Smooth muscle cell (in vitro differentiated cells): ENCODE measurements at regions not wholly inside any gene's neighbourhood (a gene's known extent, or its start where the extent isn't known, plus 50 kb on each side); places are given as distances from the start of the nearest gene placed in this dataset.
"Not testable (repeated sequence)": the region's sequence is repeated elsewhere in the genome, so short reads cannot be mapped to it uniquely, and the experiment has no call there.

Source experiments
- DNase-seq: peaks from one replicate; lab custom pipeline; 2025; ENCODE audit not compliant: unreplicated experiment; lab: John Stamatoyannopoulos, UW
- H2AFZ ChIP-seq: fragments of 200-600 bp; sonication (generic); 2 replicates; pipeline ENCODE4 v1.6.0; 2016; ENCODE audit warnings: antibody characterized with exemption, low read depth, mild to moderate bottlenecking
- H3F3A ChIP-seq: fragments of 200-600 bp; sonication (generic); 2 replicates; pipeline ENCODE4 v1.6.0; 2017; ENCODE audit warnings: antibody characterized with exemption, low read depth
- H3K27ac ChIP-seq: fragments of 200-600 bp; sonication (generic); 2 replicates; pipeline ENCODE4 v1.5.1; 2016; ENCODE audit warnings: low read depth, mild to moderate bottlenecking
- H3K27me3 ChIP-seq: fragments of 200-600 bp; sonication (generic); 2 replicates; pipeline ENCODE4 v1.6.1; 2016; ENCODE audit warnings: low read depth, mild to moderate bottlenecking
- H3K36me3 ChIP-seq: fragments of 200-600 bp; sonication (generic); 2 replicates; pipeline ENCODE4 v1.5.1; 2016; ENCODE audit warnings: low read depth
- H3K4me1 ChIP-seq: fragments of 200-600 bp; sonication (generic); 2 replicates; pipeline ENCODE4 v1.5.1; 2016; ENCODE audit warnings: low read depth
- H3K4me2 ChIP-seq: fragments of 200-600 bp; sonication (generic); 2 replicates; pipeline ENCODE4 v1.6.0; 2016; ENCODE audit warnings: mild to moderate bottlenecking
- H3K4me3 ChIP-seq: fragments of 200-600 bp; sonication (generic); 2 replicates; pipeline ENCODE4 v1.5.1; 2016; ENCODE audit warnings: mild to moderate bottlenecking
- H3K79me2 ChIP-seq: fragments of 200-600 bp; sonication (generic); 2 replicates; pipeline ENCODE4 v1.6.0; 2016; ENCODE audit warnings: low read depth, mild to moderate bottlenecking
- H3K9ac ChIP-seq: fragments of 200-600 bp; sonication (generic); 2 replicates; pipeline ENCODE4 v1.6.0; 2016; ENCODE audit warnings: low read depth
- H3K9me3 ChIP-seq: fragments of 200-600 bp; sonication (generic); replicated peaks from 2 replicates; pipeline ENCODE4 v1.5.1; 2016; ENCODE audit warnings: low read depth
- H4K20me1 ChIP-seq: fragments of 200-600 bp; sonication (generic); 2 replicates; pipeline ENCODE4 v1.6.0; 2016; ENCODE audit warnings: low read depth
- WGBS: methylation state at CpG from one replicate; pipeline ENCODE4 v1.1.7; 2016; ENCODE audit warnings: low lambda C conversion rate; 5-methylcytosine and 5-hydroxymethylcytosine counted together
- TF ChIP-seq, protein P1 (sequence below): fragments of 200-600 bp; sonication (generic); IDR thresholded peaks from 2 replicates; pipeline ENCODE4 v1.5.1; 2017; ENCODE audit warnings: borderline replicate concordance, mild to moderate bottlenecking, antibody characterized with exemption; ENCODE audit not compliant: insufficient read depth, poor library complexity, severe bottlenecking

DNA sequence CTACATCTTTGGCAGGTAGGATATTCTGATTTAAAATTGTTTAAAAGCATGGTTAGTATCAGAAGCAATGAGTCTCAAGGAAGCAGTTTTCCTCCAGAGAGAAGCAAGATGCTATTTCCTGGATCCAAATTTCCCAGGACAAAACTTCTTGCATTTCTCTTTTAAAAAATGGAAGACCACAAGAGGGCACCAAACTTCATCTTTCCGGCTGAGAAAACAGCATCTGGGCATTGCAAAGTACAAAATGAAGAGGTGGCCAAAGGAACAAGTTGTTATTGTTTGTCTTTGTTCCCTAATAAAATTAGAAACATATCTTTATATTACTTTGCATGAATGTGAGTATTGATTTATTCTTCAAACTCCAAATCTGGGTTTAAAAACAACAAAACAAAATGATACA, 60.0 kb upstream of the LRCH1 start:
- WGBS = 11% methylated on average over 1 of the region's 1 CpG

DNA sequence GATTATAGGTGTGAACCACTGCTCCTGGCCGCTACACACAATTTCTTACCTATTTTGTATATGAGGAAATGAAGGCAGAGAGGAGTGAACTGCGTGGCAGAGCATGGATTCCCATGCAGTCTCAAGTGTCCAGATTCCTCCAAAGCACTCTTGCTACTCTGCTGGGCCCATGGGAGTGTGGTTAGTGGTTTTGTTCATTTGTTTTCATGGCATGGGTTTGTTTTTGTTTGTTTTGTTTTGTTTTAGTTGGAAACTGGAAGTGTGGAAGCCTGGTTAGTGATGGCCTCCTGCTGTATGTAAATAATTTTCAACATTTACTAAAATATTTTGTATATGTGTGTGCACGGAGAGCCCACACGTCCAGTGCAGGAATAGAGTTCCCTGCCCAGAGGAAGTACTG, 61.3 kb upstream of the LRCH1 start:
- no peak overlapping the region for H3K27ac ChIP-seq
- no peaks in the 10 kb centered on the region for H3K9me3 ChIP-seq
- no peaks in the 10 kb centered on the region for H3K36me3 ChIP-seq
- H2AFZ ChIP-seq = no peak overlapping the region
- DNase-seq = no peak
- H3K4me3 ChIP-seq = no peak overlapping the region
- 88% methylated on average over 4 of the region's 4 CpGs for WGBS
- TF ChIP-seq, protein P1, sequence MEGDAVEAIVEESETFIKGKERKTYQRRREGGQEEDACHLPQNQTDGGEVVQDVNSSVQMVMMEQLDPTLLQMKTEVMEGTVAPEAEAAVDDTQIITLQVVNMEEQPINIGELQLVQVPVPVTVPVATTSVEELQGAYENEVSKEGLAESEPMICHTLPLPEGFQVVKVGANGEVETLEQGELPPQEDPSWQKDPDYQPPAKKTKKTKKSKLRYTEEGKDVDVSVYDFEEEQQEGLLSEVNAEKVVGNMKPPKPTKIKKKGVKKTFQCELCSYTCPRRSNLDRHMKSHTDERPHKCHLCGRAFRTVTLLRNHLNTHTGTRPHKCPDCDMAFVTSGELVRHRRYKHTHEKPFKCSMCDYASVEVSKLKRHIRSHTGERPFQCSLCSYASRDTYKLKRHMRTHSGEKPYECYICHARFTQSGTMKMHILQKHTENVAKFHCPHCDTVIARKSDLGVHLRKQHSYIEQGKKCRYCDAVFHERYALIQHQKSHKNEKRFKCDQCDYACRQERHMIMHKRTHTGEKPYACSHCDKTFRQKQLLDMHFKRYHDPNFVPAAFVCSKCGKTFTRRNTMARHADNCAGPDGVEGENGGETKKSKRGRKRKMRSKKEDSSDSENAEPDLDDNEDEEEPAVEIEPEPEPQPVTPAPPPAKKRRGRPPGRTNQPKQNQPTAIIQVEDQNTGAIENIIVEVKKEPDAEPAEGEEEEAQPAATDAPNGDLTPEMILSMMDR = no peak
- no peak overlapping the region for H3K9ac ChIP-seq
- peaks cover 13% of the 10 kb centered on the region for H3K4me1 ChIP-seq
- H3K4me2 ChIP-seq = no peak overlapping the region
- H3K79me2 ChIP-seq = no peaks in the 10 kb centered on the region
- no peaks in the 10 kb centered on the region for H3K27me3 ChIP-seq
- H4K20me1 ChIP-seq = no peaks in the 10 kb centered on the region
- peaks cover 10% of the 10 kb centered on the region for H3F3A ChIP-seq

More for the DNA sequence above, 60.0 kb upstream of the LRCH1 start:
- TF ChIP-seq, protein P1 = peak; percentile 76
- H3K9me3 ChIP-seq = no peaks in the 10 kb centered on the region
- H3K79me2 ChIP-seq = no peaks in the 10 kb centered on the region
- peak overlapping the region; percentile 34 for H2AFZ ChIP-seq
- no peaks in the 10 kb centered on the region for H3K36me3 ChIP-seq
- no peaks in the 10 kb centered on the region for H4K20me1 ChIP-seq
- H3K4me2 ChIP-seq = no peak overlapping the region
- H3F3A ChIP-seq = peaks cover 10% of the 10 kb centered on the region
- no peaks in the 10 kb centered on the region for H3K27me3 ChIP-seq
- H3K27ac ChIP-seq = no peak overlapping the region
- no peak overlapping the region for H3K9ac ChIP-seq
- no peak overlapping the region for H3K4me3 ChIP-seq
- H3K4me1 ChIP-seq = peaks cover 13% of the 10 kb centered on the region
- DNase-seq = no peak

DNA sequence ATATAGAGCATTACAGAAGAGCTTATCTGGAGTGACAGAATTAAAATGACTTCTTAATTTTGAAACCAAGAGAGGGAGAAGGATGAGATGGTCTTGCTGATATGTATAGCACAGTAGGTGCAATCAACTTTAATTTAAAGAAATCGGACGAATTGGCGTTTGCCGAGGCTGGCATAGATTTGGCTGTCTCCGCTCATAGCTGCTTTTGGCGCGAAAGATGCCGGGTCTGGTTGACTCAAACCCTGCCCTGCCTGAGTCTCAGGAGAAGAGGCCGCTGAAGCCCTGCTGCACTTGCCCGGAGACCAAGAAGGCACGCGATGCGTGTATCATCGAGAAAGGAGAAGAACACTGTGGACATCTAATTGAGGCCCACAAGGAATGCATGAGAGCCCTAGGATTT, 62.3 kb upstream of the LRCH1 start:
- peaks cover 10% of the 10 kb centered on the region for H3F3A ChIP-seq
- H3K4me3 ChIP-seq, H3K79me2 ChIP-seq, H3K9ac ChIP-seq, H3K36me3 ChIP-seq, H3K9me3 ChIP-seq, H3K27me3 ChIP-seq, DNase-seq, H3K4me2 ChIP-seq, H4K20me1 ChIP-seq, H2AFZ ChIP-seq: not testable (repeated sequence)
- 82% methylated on average over 14 of the region's 14 CpGs for WGBS
- H3K27ac ChIP-seq = peak overlapping the region; percentile 65
- H3K4me1 ChIP-seq = peaks cover 13% of the 10 kb centered on the region

DNA sequence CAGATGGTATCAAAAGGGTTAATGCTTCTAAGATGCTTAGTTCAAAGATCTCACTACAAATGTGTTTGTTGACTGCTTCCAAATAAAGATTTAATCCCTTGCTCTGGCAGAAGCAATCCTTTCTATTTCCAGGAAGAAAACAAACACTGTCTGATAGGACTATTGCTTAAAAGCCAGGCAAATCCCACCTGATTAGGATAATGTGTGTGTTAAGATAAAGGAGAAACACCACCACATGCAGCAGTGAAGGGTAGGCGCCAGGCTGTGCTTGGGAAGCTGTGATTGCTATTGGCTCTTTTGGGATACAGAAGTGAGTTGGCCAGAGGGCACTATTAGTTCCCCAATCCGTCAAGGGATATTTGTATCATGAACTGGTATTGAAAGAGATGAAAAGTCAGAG, 62.8 kb upstream of the LRCH1 start:
- no peak overlapping the region for H3K4me3 ChIP-seq
- H4K20me1 ChIP-seq = no peaks in the 10 kb centered on the region
- H3K9me3 ChIP-seq = no peaks in the 10 kb centered on the region
- peaks cover 10% of the 10 kb centered on the region for H3F3A ChIP-seq
- peak overlapping the region; percentile 65 for H3K27ac ChIP-seq
- 22% methylated on average over 2 of the region's 2 CpGs for WGBS
- TF ChIP-seq, protein P1 = no peak
- no peaks in the 10 kb centered on the region for H3K79me2 ChIP-seq
- H3K4me1 ChIP-seq = peaks cover 13% of the 10 kb centered on the region
- no peak for DNase-seq
- peak overlapping the region; percentile 46 for H3K9ac ChIP-seq
- H3K27me3 ChIP-seq = no peaks in the 10 kb centered on the region
- peak overlapping the region; percentile 69 for H3K4me2 ChIP-seq
- peak overlapping the region; percentile 64 for H2AFZ ChIP-seq
- no peaks in the 10 kb centered on the region for H3K36me3 ChIP-seq
